ENCODE measurements at regions not wholly inside any gene's neighbourhood (a gene's known extent, or its start where the extent isn't known, plus 50 kb on each side); places are given as distances from the start of the nearest gene placed in this dataset.

DNA sequence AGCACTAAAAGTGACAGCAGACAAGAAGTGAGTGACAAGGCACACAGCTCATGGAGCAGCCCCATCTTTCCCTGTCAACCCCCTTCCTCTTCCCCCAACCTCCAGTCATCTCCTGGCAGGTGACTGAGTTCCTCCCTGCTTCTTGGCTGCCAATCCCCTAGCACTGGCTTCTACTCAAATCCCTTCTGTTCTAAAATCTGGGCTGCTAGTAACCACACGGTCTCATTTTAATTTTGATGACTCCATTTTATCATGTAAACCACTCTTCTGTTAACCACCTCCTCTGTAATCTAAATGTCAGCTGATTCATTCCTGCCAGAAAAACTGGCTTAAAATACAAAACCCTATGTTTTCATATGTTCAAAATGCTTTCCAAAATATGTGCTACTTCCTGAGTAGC is 419.8 kb upstream of the MON1B start:
- H3K4me3 ChIP-seq (ENCODE audit: low read depth, low read length): no peak overlapping the region
- no peak for DNase-seq (ENCODE audit: low read depth)
- TF ChIP-seq, protein P1, sequence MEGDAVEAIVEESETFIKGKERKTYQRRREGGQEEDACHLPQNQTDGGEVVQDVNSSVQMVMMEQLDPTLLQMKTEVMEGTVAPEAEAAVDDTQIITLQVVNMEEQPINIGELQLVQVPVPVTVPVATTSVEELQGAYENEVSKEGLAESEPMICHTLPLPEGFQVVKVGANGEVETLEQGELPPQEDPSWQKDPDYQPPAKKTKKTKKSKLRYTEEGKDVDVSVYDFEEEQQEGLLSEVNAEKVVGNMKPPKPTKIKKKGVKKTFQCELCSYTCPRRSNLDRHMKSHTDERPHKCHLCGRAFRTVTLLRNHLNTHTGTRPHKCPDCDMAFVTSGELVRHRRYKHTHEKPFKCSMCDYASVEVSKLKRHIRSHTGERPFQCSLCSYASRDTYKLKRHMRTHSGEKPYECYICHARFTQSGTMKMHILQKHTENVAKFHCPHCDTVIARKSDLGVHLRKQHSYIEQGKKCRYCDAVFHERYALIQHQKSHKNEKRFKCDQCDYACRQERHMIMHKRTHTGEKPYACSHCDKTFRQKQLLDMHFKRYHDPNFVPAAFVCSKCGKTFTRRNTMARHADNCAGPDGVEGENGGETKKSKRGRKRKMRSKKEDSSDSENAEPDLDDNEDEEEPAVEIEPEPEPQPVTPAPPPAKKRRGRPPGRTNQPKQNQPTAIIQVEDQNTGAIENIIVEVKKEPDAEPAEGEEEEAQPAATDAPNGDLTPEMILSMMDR (IDR thresholded peaks at IDR 0.05; ENCODE audit: insufficient read depth, low read depth, low read length, missing control alignments): no peak

DNA sequence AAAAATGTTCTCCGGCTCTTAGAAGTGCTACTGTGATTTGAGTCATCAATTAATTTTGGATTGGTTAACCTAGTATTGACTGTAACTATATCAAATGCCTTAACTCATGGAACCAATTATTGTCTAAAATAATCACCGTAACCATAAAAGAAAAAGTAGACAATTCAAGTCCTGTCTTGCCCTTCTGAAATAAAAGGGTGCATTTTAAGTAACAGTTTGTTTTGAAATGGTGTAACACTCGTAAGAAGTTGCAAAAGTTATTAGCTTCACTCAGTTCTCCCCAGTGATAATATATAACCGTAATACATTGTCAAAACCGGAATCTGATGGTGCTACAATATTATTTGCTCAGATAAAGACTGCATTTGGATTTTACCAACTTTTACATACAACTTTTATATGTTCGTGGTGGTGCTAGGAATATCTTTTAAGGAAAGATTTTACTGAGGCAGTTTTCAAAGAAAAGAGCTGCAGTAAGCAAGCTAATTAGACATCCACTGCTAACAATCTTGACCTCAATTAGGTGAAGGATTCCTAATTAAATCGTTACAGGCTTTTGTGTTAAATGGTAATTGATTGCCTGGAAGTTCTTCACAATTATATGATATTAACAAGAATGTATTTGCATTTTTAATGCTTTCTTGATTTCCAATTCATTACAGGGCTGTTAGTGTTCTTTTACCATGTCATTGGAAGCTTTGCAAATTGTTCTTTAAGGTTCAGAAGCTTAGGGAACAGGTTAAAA is 413.1 kb upstream of the MON1B start:
- H3K4me3 ChIP-seq (ENCODE audit: low read depth, low read length): no peak overlapping the region
- no peak for DNase-seq (ENCODE audit: low read depth)
- TF ChIP-seq, protein P1 (IDR thresholded peaks at IDR 0.05; ENCODE audit: insufficient read depth, low read depth, low read length, missing control alignments): no peak

DNA sequence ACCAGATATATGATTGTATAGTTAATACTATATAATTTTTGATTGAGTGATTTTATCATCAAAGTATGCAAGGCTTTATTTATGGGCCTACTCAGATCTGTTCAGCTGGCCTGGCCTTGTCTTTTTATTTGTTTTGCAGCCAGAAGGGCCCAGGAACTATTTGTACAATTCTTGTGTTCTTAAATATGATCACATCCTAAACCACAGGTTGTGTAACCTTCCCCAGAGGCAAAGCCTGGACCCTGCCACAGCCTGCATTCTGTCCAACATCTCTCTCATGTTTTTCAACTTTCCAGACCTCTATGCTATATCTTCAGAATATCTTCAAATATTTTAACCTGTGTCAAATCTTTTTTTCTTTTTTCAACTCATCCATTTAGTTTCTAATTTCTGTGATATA is 410.4 kb upstream of the MON1B start:
- no peak overlapping the region for H3K4me3 ChIP-seq (ENCODE audit: low read depth, low read length)
- TF ChIP-seq, protein P1 (IDR thresholded peaks at IDR 0.05; ENCODE audit: insufficient read depth, low read depth, low read length, missing control alignments): no peak
- no peak for DNase-seq (ENCODE audit: low read depth)

DNA sequence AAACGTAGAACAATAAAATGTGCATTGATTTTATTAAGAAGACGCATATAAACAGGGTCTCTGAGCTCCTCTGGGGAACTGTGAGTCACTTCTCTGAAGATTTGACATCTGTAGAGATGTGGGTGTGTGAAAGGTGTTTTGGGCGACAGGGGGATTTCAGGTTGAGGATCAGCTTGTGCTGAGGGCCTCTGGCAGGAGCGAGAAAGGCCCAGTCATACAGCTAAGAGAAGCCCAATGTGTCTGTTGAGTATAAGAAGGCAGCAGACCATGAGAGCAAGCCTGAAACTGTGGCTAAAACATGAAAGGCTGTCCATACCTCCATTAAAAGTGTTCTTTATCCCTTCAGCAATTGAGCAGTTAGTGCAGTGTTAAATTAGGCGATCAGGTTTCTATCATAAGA is 406.5 kb upstream of the MON1B start:
- TF ChIP-seq, protein P1 (IDR thresholded peaks at IDR 0.05; ENCODE audit: insufficient read depth, low read depth, low read length, missing control alignments): no peak
- no peak overlapping the region for H3K4me3 ChIP-seq (ENCODE audit: low read depth, low read length)
- DNase-seq (ENCODE audit: low read depth): peak; percentile 24

DNA sequence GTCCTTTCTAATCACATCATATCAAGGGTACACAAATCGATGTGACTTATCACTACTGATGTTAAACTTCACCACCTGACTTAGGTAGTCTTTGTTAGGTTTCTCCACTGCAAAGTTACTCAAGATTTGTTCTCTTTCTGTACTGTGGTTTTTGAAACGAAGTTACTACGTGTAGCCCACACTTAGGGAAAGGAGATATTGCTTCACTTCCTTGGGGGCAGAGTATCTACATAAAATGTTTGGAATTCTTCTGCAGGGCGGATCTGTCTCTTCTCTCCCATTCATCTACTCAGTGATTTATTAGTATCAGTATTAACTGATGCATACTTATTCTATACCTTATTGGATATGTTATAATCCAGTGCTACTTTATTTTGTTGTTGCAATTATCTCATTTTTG is 403.6 kb upstream of the MON1B start:
- TF ChIP-seq, protein P1 (IDR thresholded peaks at IDR 0.05; ENCODE audit: insufficient read depth, low read depth, low read length, missing control alignments): no peak
- no peak overlapping the region for H3K4me3 ChIP-seq (ENCODE audit: low read depth, low read length)
- no peak for DNase-seq (ENCODE audit: low read depth)

DNA sequence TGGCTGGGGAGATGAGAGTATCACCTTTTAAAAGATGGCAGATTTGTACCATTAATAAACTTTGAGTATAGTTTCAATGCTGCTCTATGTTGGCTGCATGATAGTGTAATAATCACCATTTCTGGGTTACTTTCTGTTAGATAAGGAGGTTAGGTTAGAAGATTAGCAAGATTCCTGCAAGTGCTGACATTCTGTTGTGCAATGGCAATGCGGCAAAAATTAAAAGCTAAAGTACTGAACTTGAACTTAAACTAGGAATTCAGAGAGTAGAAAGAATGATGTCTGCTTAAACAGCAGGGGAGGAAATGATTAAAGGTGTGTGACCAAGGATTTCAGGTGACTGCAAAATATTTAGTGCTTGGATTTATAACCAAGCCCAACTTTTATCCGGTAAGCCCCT is 399.8 kb upstream of the MON1B start:
- TF ChIP-seq, protein P1 (IDR thresholded peaks at IDR 0.05; ENCODE audit: insufficient read depth, low read depth, low read length, missing control alignments): no peak
- DNase-seq (ENCODE audit: low read depth): no peak
- H3K4me3 ChIP-seq (ENCODE audit: low read depth, low read length): no peak overlapping the region

DNA sequence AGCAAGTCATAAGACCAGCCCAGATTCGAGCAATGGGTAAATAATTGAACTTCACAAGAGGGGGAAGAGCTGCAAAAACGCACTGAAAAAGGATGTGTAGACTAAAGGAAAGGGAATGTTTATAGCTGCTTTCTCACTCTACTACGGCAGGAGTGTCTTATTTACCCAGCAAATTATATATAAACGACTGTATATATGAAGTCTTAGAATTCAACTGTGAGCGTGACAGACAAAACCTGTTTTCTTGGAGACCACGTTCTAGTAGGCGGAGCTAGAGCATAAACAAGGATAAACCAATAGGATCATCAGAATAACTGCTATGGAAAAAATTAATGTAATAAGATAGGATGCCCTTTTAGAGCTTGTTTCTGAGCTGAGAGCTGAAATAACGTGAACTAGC is 394.6 kb upstream of the MON1B start:
- H3K4me3 ChIP-seq (ENCODE audit: low read depth, low read length): no peak overlapping the region
- no peak for DNase-seq (ENCODE audit: low read depth)
- TF ChIP-seq, protein P1 (IDR thresholded peaks at IDR 0.05; ENCODE audit: insufficient read depth, low read depth, low read length, missing control alignments): no peak
